Pancreas (tissue), 10 donors: ENCODE measurements at regions not wholly inside any gene's neighbourhood (a gene's known extent, or its start where the extent isn't known, plus 50 kb on each side); places are given as distances from the start of the nearest gene placed in this dataset.

ENCODE experiments used
- ATAC-seq, 4 donors: fragments of 200-7000 bp; cut with Tn5 transposase; one replicate each; pipeline versions ENCODE4 v1.8.0 to v1.9.1; 2020; ENCODE audit warnings: mild to moderate bottlenecking in 4 of 4, moderate library complexity in 4 of 4
- DNase-seq, 6 donors: peaks; one replicate each; pipeline ENCODE4 v3.0.0-alpha.2; 2020
- FAIRE-seq: peaks from 2 replicates; lab custom pipeline; 2012; peaks lifted over from hg19 to GRCh38; lab: Jason Lieb, UNC
- H3K27ac ChIP-seq, 4 donors: fragments of 200-600 bp; sonication (generic); 1 replicate in 3 of 4; 2 replicates in 1 of 4; pipeline versions ENCODE4 v1.5.0 to v1.8.0; 2020
- H3K27me3 ChIP-seq, 4 donors: fragments of 200-600 bp; one replicate each; pipeline ENCODE4 v1.8.0; 2021
- H3K36me3 ChIP-seq, 3 donors: fragments of 200-600 bp; sonication (generic) in 1 of 3; one replicate each; pipeline versions ENCODE4 v1.5.0 to v1.8.0; 2020 to 2021
- H3K4me1 ChIP-seq, 3 donors: fragments of 200-600 bp; one replicate each; pipeline ENCODE4 v1.8.0; 2021
- H3K4me3 ChIP-seq, 4 donors: fragments of 200-600 bp; sonication (generic) in 2 of 4; one replicate each; pipeline versions ENCODE4 v1.5.0 to v1.8.0; 2020 to 2021
- H3K9me3 ChIP-seq, 4 donors: fragments of 200-600 bp; one replicate each; pipeline ENCODE4 v1.8.0; 2021
- WGBS, 2 donors: extraction: QIAGEN DNeasy Blood & Tissue Kit; methylation state at CpG; one replicate each; pipeline ENCODE4 v1.1.7; 2013; 5-methylcytosine and 5-hydroxymethylcytosine counted together
- intact Hi-C, 3 donors: fragments of 100-400 bp; cut with DNase I; formaldehyde crosslinking; loops; one replicate each; pipeline versions ENCODE4 v1.11.1 to v1.14.2; 2022
- TF ChIP-seq, protein P1 (sequence below), 4 donors: fragments of 200-600 bp; sonication (generic) in 3 of 4; IDR thresholded peaks; one replicate each; pipeline versions ENCODE4 v1.5.0 to v1.8.0; 2021; ENCODE audit warnings: antibody characterized with exemption in 4 of 4
- donor health status: healthy with polysubstance abuse.
- donor health status: DM: no; HTN: no; CAD: no; lungs with moderate emphysema.
- donor health status: DM: no; HTN: no; CAD: no.
- donor health status: control.
- donor health status: control.
- donor health status: Bipolar disorder and iron deficiency.
- donor health status: DM: yes; HTN: yes; CAD: no.
- donor health status: DM: no; HTN: no; CAD: no.
- donor health status: DM: no; HTN: no; CAD: no.
- donor health status: DM: yes; HTN: yes; CAD: no.

GRCh38 chr11:28401446-28401845, 293.3 kb downstream of the METTL15 start:
- Histone ChIP-seq H3K4me1 (no peaks in the 10 kb centered on the region), H3K36me3 (no peaks in the 10 kb centered on the region), H3K9me3 (no peaks in the 10 kb centered on the region), H3K27ac (no peak overlapping the region), H3K4me3 (no peak overlapping the region), H3K27me3 (no peaks in the 10 kb centered on the region)
- DNase-seq (no peak), ATAC-seq (no peak), FAIRE-seq (no peak)
- TF ChIP-seq, protein P1, sequence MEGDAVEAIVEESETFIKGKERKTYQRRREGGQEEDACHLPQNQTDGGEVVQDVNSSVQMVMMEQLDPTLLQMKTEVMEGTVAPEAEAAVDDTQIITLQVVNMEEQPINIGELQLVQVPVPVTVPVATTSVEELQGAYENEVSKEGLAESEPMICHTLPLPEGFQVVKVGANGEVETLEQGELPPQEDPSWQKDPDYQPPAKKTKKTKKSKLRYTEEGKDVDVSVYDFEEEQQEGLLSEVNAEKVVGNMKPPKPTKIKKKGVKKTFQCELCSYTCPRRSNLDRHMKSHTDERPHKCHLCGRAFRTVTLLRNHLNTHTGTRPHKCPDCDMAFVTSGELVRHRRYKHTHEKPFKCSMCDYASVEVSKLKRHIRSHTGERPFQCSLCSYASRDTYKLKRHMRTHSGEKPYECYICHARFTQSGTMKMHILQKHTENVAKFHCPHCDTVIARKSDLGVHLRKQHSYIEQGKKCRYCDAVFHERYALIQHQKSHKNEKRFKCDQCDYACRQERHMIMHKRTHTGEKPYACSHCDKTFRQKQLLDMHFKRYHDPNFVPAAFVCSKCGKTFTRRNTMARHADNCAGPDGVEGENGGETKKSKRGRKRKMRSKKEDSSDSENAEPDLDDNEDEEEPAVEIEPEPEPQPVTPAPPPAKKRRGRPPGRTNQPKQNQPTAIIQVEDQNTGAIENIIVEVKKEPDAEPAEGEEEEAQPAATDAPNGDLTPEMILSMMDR (IDR thresholded peaks at IDR 0.05), result no peak
- intact Hi-C loops, result no loop called here
- WGBS, 2 donors, result 81 to 88% methylated on average over 3 of the region's 3 CpGs

DNA sequence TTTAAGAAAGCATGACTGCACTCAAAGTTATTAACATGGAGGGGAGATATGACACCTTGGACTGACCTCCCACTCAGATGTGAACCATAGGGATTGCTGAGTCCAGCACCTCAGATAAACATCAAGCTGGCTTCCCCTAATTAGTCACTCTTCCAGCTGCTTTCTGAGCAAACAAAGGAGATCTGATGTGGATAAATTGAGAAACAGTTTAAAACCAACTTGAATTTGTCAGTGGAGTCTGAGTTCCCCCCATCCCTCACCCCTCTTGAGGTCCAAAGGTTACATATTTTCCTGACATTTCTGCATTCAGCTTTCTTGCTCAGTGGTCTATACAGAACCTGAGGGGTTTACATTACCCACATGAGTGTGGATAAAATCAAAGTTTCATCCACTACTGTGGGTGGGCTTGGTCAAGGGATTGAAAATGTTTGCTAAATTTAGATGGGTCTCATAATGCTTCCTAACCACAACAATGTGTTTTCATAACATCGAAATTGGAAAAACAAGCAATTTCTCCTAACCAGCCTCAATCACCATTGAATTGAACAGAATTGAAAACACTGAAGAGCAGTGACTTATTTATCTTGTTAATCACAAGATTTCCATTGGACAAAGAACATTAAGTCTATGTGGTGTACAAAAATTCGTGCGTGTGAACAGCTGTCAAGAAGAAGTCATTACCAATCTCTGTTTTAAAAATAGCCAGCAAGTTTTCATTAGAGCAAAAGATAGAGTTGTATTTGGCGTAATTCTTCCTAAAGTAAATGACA, 292.3 kb downstream of the METTL15 start:
- no peak for DNase-seq
- H3K4me3 ChIP-seq, result no peak overlapping the region
- H3K27me3 ChIP-seq, result no peaks in the 10 kb centered on the region
- intact Hi-C loops, result no loop called here
- no peak overlapping the region for H3K27ac ChIP-seq
- TF ChIP-seq, protein P1 (IDR thresholded peaks at IDR 0.05), result no peak
- no peaks in the 10 kb centered on the region for H3K9me3 ChIP-seq
- 51 to 66% methylated on average over 4 of the region's 4 CpGs for WGBS, 2 donors
- H3K4me1 ChIP-seq, result no peaks in the 10 kb centered on the region
- no peaks in the 10 kb centered on the region for H3K36me3 ChIP-seq
- ATAC-seq, result no peak
- no peak for FAIRE-seq

DNA sequence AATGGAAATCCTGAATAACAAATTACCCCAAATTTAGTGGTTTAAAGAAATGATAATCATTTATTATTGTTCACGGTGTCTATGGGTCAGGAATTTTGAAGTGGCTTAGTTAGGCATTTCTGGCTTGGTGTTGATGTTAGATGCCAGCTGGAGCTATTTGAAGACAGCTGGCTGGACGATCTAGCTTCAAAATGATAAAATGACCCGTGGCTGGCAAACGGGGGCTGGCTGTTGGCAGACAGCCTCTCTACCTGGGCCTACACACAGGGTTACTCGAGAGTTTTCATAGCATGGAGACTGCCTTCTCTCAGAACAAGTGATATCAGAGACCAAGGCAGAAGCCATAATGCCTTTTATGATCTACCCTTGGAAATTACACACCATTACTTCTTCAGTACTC, 285.2 kb downstream of the METTL15 start:
- TF ChIP-seq, protein P1 (IDR thresholded peaks at IDR 0.05), result no peak
- Histone ChIP-seq H3K27me3 (no peaks in the 10 kb centered on the region), H3K36me3 (no peaks in the 10 kb centered on the region), H3K4me3 (no peak overlapping the region), H3K27ac (no peak overlapping the region), H3K9me3 (peaks cover 0 to 2% (median 0%) of the 10 kb centered on the region in 4 donors), H3K4me1 (no peaks in the 10 kb centered on the region)
- DNase-seq, result no peak
- 57 to 71% methylated on average over 5 of the region's 5 CpGs for WGBS, 2 donors
- ATAC-seq, result no peak
- intact Hi-C loops, result no loop called here
- FAIRE-seq, result no peak

GRCh38 chr11:28384418-28384817, 276.2 kb downstream of the METTL15 start:
- FAIRE-seq (no peak), ATAC-seq (no peak), DNase-seq (no peak)
- no peaks in the 10 kb centered on the region for H3K36me3 ChIP-seq
- H3K27me3 ChIP-seq, result no peaks in the 10 kb centered on the region
- no peak overlapping the region for H3K4me3 ChIP-seq
- 78 to 80% methylated on average over 4 of the region's 4 CpGs for WGBS, 2 donors
- no peaks in the 10 kb centered on the region for H3K4me1 ChIP-seq
- no peaks in the 10 kb centered on the region for H3K9me3 ChIP-seq
- H3K27ac ChIP-seq, result no peak overlapping the region
- TF ChIP-seq, protein P1 (IDR thresholded peaks at IDR 0.05), result no peak
- intact Hi-C loops, result no loop called here

DNA sequence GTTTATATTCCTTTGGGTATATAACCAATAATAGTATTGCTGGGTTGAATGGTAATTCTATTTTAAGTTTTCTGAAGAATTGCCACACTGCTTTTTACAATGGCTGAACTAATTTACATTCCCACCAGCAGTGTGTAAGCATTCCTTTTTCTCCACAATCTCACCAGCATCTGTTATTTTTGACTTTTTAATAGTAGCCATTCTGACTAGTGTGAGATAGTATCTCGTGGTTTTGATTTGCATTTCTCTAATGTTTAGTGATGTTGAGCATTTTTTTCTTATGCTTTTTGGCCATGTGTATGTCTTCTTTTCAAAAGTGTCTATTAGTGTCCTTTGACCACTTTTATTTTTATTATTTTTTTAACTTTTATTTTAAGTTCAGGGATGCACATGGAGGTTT, 275.3 kb downstream of the METTL15 start:
- Histone ChIP-seq H3K36me3 (no peaks in the 10 kb centered on the region), H3K27me3 (no peaks in the 10 kb centered on the region), H3K4me1 (no peaks in the 10 kb centered on the region), H3K4me3 (no peak overlapping the region), H3K9me3 (no peaks in the 10 kb centered on the region), H3K27ac (no peak overlapping the region)
- ATAC-seq, result no peak
- TF ChIP-seq, protein P1 (IDR thresholded peaks at IDR 0.05), result no peak
- intact Hi-C loops, result no loop called here
- FAIRE-seq, result no peak
- WGBS, 2 donors, result 59 to 84% methylated on average over 1 of the region's 1 CpG
- DNase-seq, result no peak
